Stimulated activated CD8-positive, alpha-beta memory T cell treated with anti-CD3 and anti-CD28 coated beads, Interleukin-2, amount 100 ng/mL, for 48 hours (primary cell): ENCODE measurements at regions not wholly inside any gene's neighbourhood (a gene's known extent, or its start where the extent isn't known, plus 50 kb on each side); places are given as distances from the start of the nearest gene placed in this dataset.
"Not testable (repeated sequence)": the region's sequence is repeated elsewhere in the genome, so short reads cannot be mapped to it uniquely, and the experiment has no call there.

ENCODE experiments used
- DNase-seq, 2 donors: peaks; one replicate each; pipeline ENCODE4 v3.0.0-alpha.2; 2020; ENCODE audit warnings: low read depth in 2 of 2

- DNase-seq = not testable (repeated sequence)
These were observed 196.8 kb downstream of the BANP start for GRCh38 chr16:88148078-88148477.

GRCh38 chr16:88148682-88149081 lies 197.4 kb downstream of the BANP start:
- not testable (repeated sequence) for DNase-seq

GRCh38 chr16:88149158-88149603 lies 197.9 kb downstream of the BANP start:
- DNase-seq = not testable (repeated sequence)

- not testable (repeated sequence) for DNase-seq
These were observed 198.4 kb downstream of the BANP start for GRCh38 chr16:88149663-88150062.

- not testable (repeated sequence) for DNase-seq
These were observed 199.4 kb downstream of the BANP start for GRCh38 chr16:88150456-88151128.

GRCh38 chr16:88151129-88151499 lies 199.9 kb downstream of the BANP start:
- not testable (repeated sequence) for DNase-seq

GRCh38 chr16:88151859-88152843 lies 200.9 kb downstream of the BANP start:
- DNase-seq = not testable (repeated sequence)

- not testable (repeated sequence) for DNase-seq
These were observed 201.6 kb downstream of the BANP start for GRCh38 chr16:88152879-88153278.

GRCh38 chr16:88153516-88153915 lies 202.3 kb downstream of the BANP start:
- not testable (repeated sequence) for DNase-seq

- DNase-seq = not testable (repeated sequence)
These were observed 203.7 kb downstream of the BANP start for GRCh38 chr16:88154886-88155285.

GRCh38 chr16:88155681-88156080 lies 204.4 kb downstream of the BANP start:
- DNase-seq = not testable (repeated sequence)

- not testable (repeated sequence) for DNase-seq
These were observed 205.5 kb downstream of the BANP start for GRCh38 chr16:88156640-88157283.

GRCh38 chr16:88157686-88158085 lies 206.5 kb downstream of the BANP start:
- not testable (repeated sequence) for DNase-seq

GRCh38 chr16:88158256-88159045 lies 207.2 kb downstream of the BANP start:
- DNase-seq = not testable (repeated sequence)

- DNase-seq = not testable (repeated sequence)
These were observed 208.0 kb downstream of the BANP start for GRCh38 chr16:88159046-88159896.

- not testable (repeated sequence) for DNase-seq
These were observed 208.7 kb downstream of the BANP start for GRCh38 chr16:88159897-88160335.

- not testable (repeated sequence) for DNase-seq
These were observed 210.0 kb downstream of the BANP start for GRCh38 chr16:88161191-88161590.

- DNase-seq = not testable (repeated sequence)
These were observed 210.5 kb downstream of the BANP start for GRCh38 chr16:88161623-88162275.

GRCh38 chr16:88162778-88163177 lies 211.5 kb downstream of the BANP start:
- not testable (repeated sequence) for DNase-seq
